HG02870 (cell line): ENCODE measurements at regions not wholly inside any gene's neighbourhood (a gene's known extent, or its start where the extent isn't known, plus 50 kb on each side); places are given as distances from the start of the nearest gene placed in this dataset.
"Not testable (repeated sequence)": the region's sequence is repeated elsewhere in the genome, so short reads cannot be mapped to it uniquely, and the experiment has no call there.

ENCODE experiments used
- ATAC-seq: cut with Tn5 transposase; IDR thresholded peaks from one replicate; pipeline ENCODE4 v1.9.1; 2021; ENCODE audit warnings: mild to moderate bottlenecking, moderate library complexity; ENCODE audit not compliant: unreplicated experiment

GRCh38 chr3:16070707-16071106 is 103.8 kb upstream of the GALNT15 start:
- no peak for ATAC-seq

GRCh38 chr3:16071206-16071605 is 103.3 kb upstream of the GALNT15 start:
- no peak for ATAC-seq

DNA sequence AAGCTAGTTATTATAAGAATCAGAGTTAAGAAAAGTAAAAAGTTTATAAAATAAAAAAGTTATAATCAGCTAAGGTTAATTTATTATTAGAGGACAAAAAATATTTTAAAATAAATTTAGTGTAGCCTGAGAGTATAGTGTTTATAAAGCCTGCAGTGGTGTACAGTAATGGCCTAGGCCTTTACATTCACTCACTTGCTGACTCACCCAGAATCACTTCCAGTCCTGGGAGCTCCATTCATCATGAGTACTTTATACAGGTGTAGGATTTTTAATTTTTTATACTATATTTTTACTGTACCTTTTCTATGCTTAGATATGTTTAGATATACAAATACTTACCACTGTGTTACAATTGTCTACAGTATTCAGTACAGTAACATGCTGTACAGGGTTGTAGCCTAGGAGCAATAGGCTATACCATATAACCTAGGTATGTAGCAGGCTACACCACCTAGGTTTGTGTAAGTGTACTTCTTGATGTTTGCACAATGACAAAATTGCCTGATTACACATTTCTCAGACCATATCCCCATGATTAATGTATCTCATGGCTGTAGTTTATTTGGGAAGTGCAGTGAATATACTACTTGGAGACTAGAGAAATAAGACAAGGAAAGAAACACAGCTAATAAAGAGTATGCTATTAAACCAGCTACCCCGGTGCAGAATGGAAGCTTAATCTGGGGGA is 101.9 kb upstream of the GALNT15 start:
- ATAC-seq = no peak

GRCh38 chr3:16073203-16073602 is 101.3 kb upstream of the GALNT15 start:
- ATAC-seq = no peak

- not testable (repeated sequence) for ATAC-seq
Measured at GRCh38 chr3:16073990-16074671, 100.3 kb upstream of the GALNT15 start.

- ATAC-seq = no peak
Measured at GRCh38 chr3:16075647-16076046, 98.8 kb upstream of the GALNT15 start.

DNA sequence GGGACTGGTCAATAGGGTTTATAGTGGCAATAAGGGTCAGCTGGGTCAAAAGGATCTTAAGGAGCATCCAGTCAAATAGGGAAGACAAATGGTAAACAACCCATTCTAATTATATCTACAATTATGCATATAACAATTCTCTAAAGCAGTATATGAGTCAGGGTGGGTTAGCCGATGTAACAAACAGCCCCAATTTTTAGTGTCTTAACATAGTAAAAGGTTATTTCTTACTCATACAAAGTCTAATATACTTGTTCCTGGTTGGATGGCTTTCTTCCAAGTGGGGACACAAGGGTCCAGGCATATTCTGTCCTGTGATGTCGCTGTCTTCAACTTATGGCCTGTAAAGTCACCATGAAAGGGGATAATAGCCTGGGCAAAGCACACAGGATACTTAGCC is 97.9 kb upstream of the GALNT15 start:
- ATAC-seq = no peak

- ATAC-seq = not testable (repeated sequence)
Measured at GRCh38 chr3:16077146-16077545, 97.3 kb upstream of the GALNT15 start.

GRCh38 chr3:16077681-16078080 is 96.8 kb upstream of the GALNT15 start:
- ATAC-seq = not testable (repeated sequence)

DNA sequence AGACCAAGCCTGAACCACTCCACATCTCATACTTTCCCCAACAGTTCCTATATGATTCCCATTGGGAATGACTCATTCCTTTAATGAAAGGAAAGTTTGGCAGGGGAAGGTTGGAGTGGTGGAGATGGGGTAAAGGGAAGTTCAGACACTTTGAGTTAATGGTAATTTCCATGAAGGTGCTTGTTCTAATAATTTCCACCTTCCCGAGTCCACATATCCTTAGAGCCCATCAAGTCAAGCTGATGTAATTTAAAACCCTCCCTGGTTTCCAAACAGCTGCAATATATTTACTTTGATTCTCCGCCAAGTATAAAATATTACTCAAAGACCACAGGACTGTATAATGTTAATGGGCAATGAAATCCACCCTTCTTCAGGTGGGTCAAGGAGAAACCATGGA is 95.0 kb upstream of the GALNT15 start:
- no peak for ATAC-seq

- no peak for ATAC-seq
Measured at GRCh38 chr3:16081661-16082060, 92.8 kb upstream of the GALNT15 start.

DNA sequence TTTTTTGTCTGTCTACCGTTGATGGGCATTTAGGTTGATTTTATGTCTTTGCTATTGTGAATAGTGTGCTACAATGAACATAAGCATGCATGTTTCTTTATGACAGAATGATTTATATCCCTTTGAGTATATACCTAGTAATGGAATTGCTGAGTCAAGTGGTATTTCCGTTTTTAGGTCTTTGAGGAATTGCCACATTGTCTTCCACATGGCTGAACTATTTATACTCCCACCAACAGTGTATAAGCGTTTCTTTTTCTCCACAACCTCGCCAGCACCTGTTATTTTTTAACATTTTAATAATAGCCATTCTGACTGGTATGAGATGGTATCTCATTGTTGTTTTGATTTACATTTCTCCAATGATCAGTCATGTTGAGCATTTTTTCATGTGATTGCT is 89.6 kb upstream of the GALNT15 start:
- ATAC-seq = no peak

DNA sequence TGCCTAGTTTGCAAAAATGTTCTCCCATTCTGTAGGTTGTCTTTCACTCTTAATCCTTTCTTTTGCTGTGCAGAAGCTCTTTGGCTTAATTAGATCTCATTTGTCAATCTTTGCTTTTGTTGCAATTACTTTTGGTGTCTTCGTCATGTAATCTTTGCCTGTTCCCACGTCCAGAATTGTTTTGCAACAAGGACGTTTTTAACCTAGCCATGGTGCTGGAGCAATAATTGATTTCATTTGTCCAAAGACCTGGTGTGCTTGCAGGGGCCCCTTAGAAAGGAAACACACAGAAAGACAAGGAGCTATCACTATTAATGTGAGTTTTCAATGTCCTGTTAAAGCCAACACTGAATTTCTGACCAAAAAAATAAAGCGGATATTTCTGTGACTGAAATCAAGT is 89.1 kb upstream of the GALNT15 start:
- no peak for ATAC-seq

GRCh38 chr3:16085884-16086608 is 88.4 kb upstream of the GALNT15 start:
- ATAC-seq = no peak

DNA sequence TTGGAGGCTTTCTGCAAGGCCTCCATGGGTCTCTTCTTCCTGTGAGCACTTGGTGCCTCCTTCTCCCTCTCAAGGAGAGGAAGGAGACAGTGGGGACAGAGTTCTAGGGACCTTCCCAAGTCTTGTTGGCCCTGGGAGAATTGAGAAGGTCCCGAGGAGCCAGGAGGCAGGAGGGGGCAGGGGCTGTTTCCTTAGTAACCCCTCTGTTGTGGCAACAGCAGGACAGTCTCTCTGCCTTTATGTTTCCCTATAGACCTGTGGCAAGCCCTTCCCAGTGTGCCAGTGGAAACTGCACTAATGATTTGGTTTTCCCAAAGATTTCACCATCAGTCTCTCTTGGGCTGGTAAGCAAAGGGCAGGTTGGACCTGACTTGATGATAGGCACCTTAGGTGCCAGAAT is 87.8 kb upstream of the GALNT15 start:
- ATAC-seq = no peak

DNA sequence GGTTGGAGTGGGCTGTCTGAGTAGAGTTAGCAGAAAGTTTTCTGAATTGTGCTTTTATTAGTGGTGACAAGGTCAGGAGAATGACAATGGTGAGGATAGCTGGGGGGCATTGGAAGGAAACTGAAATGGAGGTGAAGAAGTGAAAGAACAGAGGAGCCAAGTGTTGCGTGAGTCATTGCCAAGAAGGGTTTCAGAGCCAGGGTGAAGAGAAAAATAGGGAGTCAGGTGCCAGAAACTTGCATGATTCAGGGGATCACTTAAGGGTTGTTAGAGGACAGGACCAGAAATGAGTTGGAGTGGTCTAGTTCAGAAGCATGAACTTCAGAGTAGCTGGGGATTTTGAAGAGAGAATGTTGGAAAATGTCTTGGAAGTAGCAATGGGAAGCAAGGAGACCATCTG is 86.0 kb upstream of the GALNT15 start:
- ATAC-seq = no peak

DNA sequence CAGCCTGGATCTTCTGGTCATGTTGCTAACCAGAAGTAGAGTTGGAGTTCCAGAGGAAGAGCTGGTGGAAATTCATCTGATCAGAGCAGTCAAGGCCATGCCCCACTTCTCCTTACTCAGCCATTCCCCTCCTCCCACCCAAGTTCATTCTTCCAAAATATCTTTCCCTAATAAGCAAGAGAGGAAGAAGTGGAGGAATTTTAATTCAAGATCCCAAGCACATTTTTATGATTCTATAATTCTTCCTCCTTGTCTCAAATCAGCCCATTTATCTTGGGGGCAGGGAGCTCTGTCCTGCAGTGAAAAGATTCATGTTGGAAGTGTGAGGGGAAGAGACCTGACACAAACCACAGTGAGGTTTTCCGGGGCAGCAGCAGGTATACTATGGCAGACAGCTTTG is 85.0 kb upstream of the GALNT15 start:
- no peak for ATAC-seq

DNA sequence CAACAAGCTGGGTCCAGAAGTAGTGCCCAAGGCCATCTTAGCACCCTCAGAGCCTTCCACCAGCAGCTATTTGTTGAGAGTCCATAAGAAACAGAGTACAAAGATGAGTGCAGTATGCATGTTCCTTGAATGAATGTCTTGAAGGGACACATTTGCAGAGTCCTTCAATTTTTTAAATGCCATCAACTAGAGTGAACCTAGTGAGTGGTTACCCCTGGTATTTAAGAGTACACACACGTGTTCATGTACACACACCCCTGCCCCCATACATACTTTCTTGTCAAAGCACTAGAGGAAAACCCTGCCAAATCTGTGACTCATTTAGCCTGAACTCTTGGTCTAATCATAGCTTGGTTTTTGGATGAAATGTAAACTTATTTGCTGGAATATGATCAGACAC is 84.5 kb upstream of the GALNT15 start:
- ATAC-seq = no peak

DNA sequence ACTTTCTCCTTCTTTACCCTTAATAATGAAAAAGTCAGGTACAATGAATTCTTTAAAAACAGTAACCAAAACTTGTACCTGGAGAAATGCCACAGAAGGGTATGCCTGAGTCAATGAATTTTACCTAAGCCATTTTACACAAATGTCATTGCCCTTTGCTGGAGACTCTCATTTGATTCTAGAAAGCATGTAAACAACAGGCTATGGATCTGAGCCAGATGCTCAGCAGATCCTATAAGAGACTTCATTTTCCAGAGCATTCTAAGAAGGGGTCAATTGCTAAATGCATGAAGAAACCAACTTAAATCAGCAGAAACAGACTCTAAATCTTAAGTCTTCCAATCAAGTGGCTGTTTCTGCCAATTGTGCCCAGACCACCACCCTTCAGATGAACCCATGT is 83.8 kb upstream of the GALNT15 start:
- no peak for ATAC-seq

DNA sequence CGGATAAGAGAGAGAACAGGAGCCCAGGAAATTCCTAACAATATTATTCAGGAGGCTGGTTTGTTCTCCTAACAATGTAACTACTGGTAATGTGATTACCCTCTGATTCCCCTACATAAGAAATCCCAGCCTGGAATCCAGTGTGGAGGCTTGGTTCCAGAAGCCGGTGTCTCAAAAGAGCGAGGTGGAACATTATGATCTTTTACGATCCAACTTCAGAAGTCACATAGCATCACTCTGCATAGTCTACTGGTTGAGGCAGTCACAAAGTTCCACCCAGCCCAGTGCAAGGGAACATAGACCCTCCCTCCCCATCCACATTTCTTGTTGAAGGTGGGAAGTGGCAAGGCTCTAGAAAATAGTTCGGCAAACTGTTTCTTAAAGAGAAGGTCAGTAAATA is 81.6 kb upstream of the GALNT15 start:
- no peak for ATAC-seq

GRCh38 chr3:16101295-16102186 is 72.9 kb upstream of the GALNT15 start:
- ATAC-seq = no peak
